IPS-18a (cell line): ENCODE measurements at regions not wholly inside any gene's neighbourhood (a gene's known extent, or its start where the extent isn't known, plus 50 kb on each side); places are given as distances from the start of the nearest gene placed in this dataset.
"Not testable (repeated sequence)": the region's sequence is repeated elsewhere in the genome, so short reads cannot be mapped to it uniquely, and the experiment has no call there.

Source experiments
- H3K27ac ChIP-seq: one replicate; pipeline ENCODE4 v1.5.1; 2013; ENCODE audit warnings: low read length
- H3K27me3 ChIP-seq: one replicate; pipeline ENCODE4 v1.6.1; 2013; ENCODE audit warnings: mild to moderate bottlenecking, low read length; ENCODE audit not compliant: control insufficient read depth, insufficient read depth
- H3K36me3 ChIP-seq: one replicate; pipeline ENCODE4 v1.6.1; 2013; ENCODE audit warnings: low read depth, low read length; ENCODE audit not compliant: control insufficient read depth
- H3K4me1 ChIP-seq: one replicate; pipeline ENCODE4 v1.6.1; 2013; ENCODE audit warnings: low read depth, low read length; ENCODE audit not compliant: control insufficient read depth
- H3K4me3 ChIP-seq: one replicate; pipeline ENCODE4 v1.5.1; 2013; ENCODE audit warnings: low read length
- H3K9ac ChIP-seq: one replicate; pipeline ENCODE4 v1.6.1; 2013; ENCODE audit warnings: mild to moderate bottlenecking, low read length, moderate library complexity
- H3K9me3 ChIP-seq: one replicate; pipeline ENCODE4 v1.6.1; 2013; ENCODE audit warnings: low read depth, low read length; ENCODE audit not compliant: control insufficient read depth

- Histone ChIP-seq H3K4me1 (peaks cover 8% of the 10 kb centered on the region), H3K27me3 (no peaks in the 10 kb centered on the region), H3K9ac (no peak overlapping the region), H3K36me3 (no peaks in the 10 kb centered on the region), H3K4me3 (no peak overlapping the region), H3K9me3 (no peaks in the 10 kb centered on the region), H3K27ac (no peak overlapping the region)
These were observed 59.7 kb downstream of the RAP2B start for GRCh38 chr3:153221748-153222162.

GRCh38 chr3:153226877-153227276, 64.9 kb downstream of the RAP2B start:
- H3K36me3 ChIP-seq, H3K9ac ChIP-seq, H3K27ac ChIP-seq, H3K4me3 ChIP-seq, H3K27me3 ChIP-seq, H3K9me3 ChIP-seq, H3K4me1 ChIP-seq: not testable (repeated sequence)

GRCh38 chr3:153230427-153230826, 68.4 kb downstream of the RAP2B start:
- not testable (repeated sequence) for H3K4me3 ChIP-seq, H3K9ac ChIP-seq, H3K9me3 ChIP-seq, H3K36me3 ChIP-seq, H3K27ac ChIP-seq, H3K27me3 ChIP-seq, H3K4me1 ChIP-seq

- not testable (repeated sequence) for H3K27ac ChIP-seq, H3K4me1 ChIP-seq, H3K9ac ChIP-seq, H3K9me3 ChIP-seq, H3K4me3 ChIP-seq, H3K27me3 ChIP-seq, H3K36me3 ChIP-seq
These were observed 69.2 kb downstream of the RAP2B start for GRCh38 chr3:153231245-153231644.

- H3K9me3 ChIP-seq, H3K27me3 ChIP-seq, H3K36me3 ChIP-seq, H3K9ac ChIP-seq, H3K4me1 ChIP-seq, H3K4me3 ChIP-seq, H3K27ac ChIP-seq: not testable (repeated sequence)
These were observed 70.2 kb downstream of the RAP2B start for GRCh38 chr3:153232050-153232752.

- Histone ChIP-seq H3K4me3 (no peak overlapping the region), H3K27me3 (no peaks in the 10 kb centered on the region), H3K9ac (no peak overlapping the region), H3K36me3 (no peaks in the 10 kb centered on the region), H3K27ac (no peak overlapping the region), H3K9me3 (no peaks in the 10 kb centered on the region), H3K4me1 (no peaks in the 10 kb centered on the region)
These were observed 70.8 kb downstream of the RAP2B start for GRCh38 chr3:153232851-153233271.

- Histone ChIP-seq H3K4me3 (no peak overlapping the region), H3K36me3 (no peaks in the 10 kb centered on the region), H3K27me3 (no peaks in the 10 kb centered on the region), H3K27ac (no peak overlapping the region), H3K4me1 (no peaks in the 10 kb centered on the region), H3K9ac (no peak overlapping the region), H3K9me3 (no peaks in the 10 kb centered on the region)
These were observed 72.0 kb downstream of the RAP2B start for GRCh38 chr3:153233986-153234385.

GRCh38 chr3:153242896-153243295, 80.9 kb downstream of the RAP2B start:
- no peak overlapping the region for H3K9ac ChIP-seq
- H3K36me3 ChIP-seq: no peaks in the 10 kb centered on the region
- H3K27ac ChIP-seq: no peak overlapping the region
- no peak overlapping the region for H3K4me3 ChIP-seq
- no peaks in the 10 kb centered on the region for H3K4me1 ChIP-seq
- no peaks in the 10 kb centered on the region for H3K9me3 ChIP-seq
- H3K27me3 ChIP-seq: no peaks in the 10 kb centered on the region

- Histone ChIP-seq H3K27me3 (no peaks in the 10 kb centered on the region), H3K9ac (no peak overlapping the region), H3K36me3 (no peaks in the 10 kb centered on the region), H3K27ac (no peak overlapping the region), H3K4me1 (no peaks in the 10 kb centered on the region), H3K9me3 (no peaks in the 10 kb centered on the region), H3K4me3 (no peak overlapping the region)
These were observed 82.9 kb downstream of the RAP2B start for GRCh38 chr3:153244961-153245360.

GRCh38 chr3:153245661-153246060, 83.6 kb downstream of the RAP2B start:
- H3K9me3 ChIP-seq: no peaks in the 10 kb centered on the region
- H3K9ac ChIP-seq: no peak overlapping the region
- H3K27me3 ChIP-seq: no peaks in the 10 kb centered on the region
- no peak overlapping the region for H3K4me3 ChIP-seq
- H3K36me3 ChIP-seq: no peaks in the 10 kb centered on the region
- H3K27ac ChIP-seq: no peak overlapping the region
- no peaks in the 10 kb centered on the region for H3K4me1 ChIP-seq

GRCh38 chr3:153246331-153246730, 84.3 kb downstream of the RAP2B start:
- no peaks in the 10 kb centered on the region for H3K9me3 ChIP-seq

GRCh38 chr3:153246806-153247205, 84.8 kb downstream of the RAP2B start:
- Histone ChIP-seq H3K4me1 (no peaks in the 10 kb centered on the region), H3K27ac (no peak overlapping the region), H3K9ac (no peak overlapping the region), H3K36me3 (no peaks in the 10 kb centered on the region), H3K27me3 (no peaks in the 10 kb centered on the region), H3K9me3 (no peaks in the 10 kb centered on the region), H3K4me3 (no peak overlapping the region)

More at GRCh38 chr3:153246331-153246730, 84.3 kb downstream of the RAP2B start:
- no peaks in the 10 kb centered on the region for H3K36me3 ChIP-seq
- no peaks in the 10 kb centered on the region for H3K27me3 ChIP-seq
- no peak overlapping the region for H3K27ac ChIP-seq
- H3K9ac ChIP-seq: no peak overlapping the region
- no peaks in the 10 kb centered on the region for H3K4me1 ChIP-seq
- H3K4me3 ChIP-seq: no peak overlapping the region
